ENCODE measurements at regions not wholly inside any gene's neighbourhood (a gene's known extent, or its start where the extent isn't known, plus 50 kb on each side); places are given as distances from the start of the nearest gene placed in this dataset.
A peak's percentile ranks its signal among the peaks of the same experiment; 100 is the strongest.

DNA sequence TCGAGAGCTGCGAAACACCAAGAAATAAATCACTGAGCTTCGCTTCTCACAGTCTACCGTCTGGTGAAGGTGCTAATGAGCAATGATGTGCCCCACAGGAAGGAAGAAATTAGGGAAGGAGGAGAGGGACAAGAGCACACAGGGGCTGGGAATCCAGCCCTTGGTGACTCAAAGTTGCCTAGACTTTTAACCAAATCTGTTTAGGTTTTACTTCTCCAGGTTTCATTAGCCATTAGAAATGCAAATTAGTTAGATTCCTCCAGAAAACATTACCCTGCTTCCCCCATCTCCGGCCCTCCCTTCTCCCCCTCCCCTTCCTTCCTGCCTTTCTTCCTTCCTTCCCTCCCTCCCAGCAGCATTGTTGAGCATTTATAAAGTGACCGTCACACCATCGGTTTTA, 59.3 kb upstream of the UBE2E1 start:
- H3K4me1 ChIP-seq: peaks cover 0 to 44% (median 10%) of the 10 kb centered on the region in 12 donors
- no peaks in the 10 kb centered on the region for H3K9me3 ChIP-seq
- TF ChIP-seq, protein P1, sequence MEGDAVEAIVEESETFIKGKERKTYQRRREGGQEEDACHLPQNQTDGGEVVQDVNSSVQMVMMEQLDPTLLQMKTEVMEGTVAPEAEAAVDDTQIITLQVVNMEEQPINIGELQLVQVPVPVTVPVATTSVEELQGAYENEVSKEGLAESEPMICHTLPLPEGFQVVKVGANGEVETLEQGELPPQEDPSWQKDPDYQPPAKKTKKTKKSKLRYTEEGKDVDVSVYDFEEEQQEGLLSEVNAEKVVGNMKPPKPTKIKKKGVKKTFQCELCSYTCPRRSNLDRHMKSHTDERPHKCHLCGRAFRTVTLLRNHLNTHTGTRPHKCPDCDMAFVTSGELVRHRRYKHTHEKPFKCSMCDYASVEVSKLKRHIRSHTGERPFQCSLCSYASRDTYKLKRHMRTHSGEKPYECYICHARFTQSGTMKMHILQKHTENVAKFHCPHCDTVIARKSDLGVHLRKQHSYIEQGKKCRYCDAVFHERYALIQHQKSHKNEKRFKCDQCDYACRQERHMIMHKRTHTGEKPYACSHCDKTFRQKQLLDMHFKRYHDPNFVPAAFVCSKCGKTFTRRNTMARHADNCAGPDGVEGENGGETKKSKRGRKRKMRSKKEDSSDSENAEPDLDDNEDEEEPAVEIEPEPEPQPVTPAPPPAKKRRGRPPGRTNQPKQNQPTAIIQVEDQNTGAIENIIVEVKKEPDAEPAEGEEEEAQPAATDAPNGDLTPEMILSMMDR (IDR thresholded peaks at IDR 0.05): no peak
- TF ChIP-seq POLR2A (IDR thresholded peaks at IDR 0.05): no peak
- intact Hi-C loops (cut with DNase I): no loop called here
- ATAC-seq (no peak), DNase-seq (no peak)
- 66 to 77% (median 73%) methylated on average over 7 of the region's 7 CpGs for WGBS, 4 donors
- H3K27me3 ChIP-seq: no peaks in the 10 kb centered on the region
- H3K36me3 ChIP-seq: no peaks in the 10 kb centered on the region
- H3K4me3 ChIP-seq: no peak overlapping the region
- no peak overlapping the region for H3K27ac ChIP-seq

DNA sequence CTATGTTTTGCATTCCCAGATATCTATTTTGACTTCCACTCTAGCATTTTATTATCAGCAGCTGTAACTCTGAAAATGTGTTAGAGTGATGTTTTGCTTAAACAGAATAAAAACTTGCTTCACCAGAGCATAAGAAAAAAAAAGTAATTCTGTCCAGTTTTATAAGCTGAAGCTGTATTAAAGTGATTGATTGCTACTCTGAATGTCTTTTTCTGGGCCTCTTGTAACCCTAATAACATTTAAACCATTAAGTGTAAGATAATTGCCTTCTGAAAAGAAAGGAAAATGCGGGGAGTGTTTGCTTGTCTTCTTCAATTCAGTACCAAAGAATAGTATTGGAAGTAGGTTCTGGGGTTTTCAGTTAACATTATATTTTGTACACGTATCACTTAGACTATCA, 57.9 kb upstream of the UBE2E1 start:
- WGBS, 4 donors: 80 to 93% (median 91%) methylated on average over 2 of the region's 2 CpGs
- Histone ChIP-seq H3K27ac (peak overlapping the region in 1 of 12 donors; percentile 50), H3K9me3 (no peaks in the 10 kb centered on the region), H3K36me3 (no peaks in the 10 kb centered on the region), H3K4me1 (peaks cover 0 to 44% (median 13%) of the 10 kb centered on the region in 12 donors), H3K4me3 (no peak overlapping the region), H3K27me3 (no peaks in the 10 kb centered on the region)
- no peak for DNase-seq
- no peak for ATAC-seq
- intact Hi-C loops (cut with DNase I): no loop called here
- no peak for TF ChIP-seq POLR2A (IDR thresholded peaks at IDR 0.05)
- TF ChIP-seq, protein P1 (IDR thresholded peaks at IDR 0.05): no peak

DNA sequence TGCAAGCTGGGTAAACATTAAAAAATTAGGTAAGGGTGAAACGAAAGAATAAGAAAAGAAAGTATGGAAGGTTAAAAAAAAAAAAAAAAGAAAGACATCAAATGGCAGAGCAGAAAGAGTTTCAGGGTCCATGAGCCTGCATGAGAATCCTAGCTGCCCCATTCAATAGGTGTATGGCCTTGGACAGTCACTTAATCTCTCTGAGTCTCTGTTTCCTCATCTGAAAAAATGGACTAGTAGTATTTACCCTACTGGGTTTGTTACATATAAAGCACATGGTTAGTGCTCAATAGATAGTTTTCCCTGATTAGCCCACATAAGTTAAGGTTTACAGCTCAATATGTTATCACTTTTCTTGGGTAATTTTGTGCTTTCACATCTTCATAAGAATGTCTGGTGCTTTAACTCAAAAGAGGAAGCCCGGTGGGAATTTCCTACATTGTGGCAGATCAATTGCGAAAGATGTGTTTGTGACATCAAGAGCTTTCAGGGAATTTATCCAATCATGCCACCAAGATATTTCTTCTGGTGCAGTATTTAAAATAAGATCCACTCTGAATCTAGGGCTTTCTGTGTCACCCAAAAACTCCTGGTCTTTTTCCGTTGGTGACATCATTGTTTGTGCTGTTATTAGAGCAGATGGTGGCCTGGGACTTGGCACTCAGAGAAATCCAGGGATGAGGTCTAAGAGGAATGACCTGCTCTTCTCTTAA, 57.2 kb upstream of the UBE2E1 start:
- DNase-seq (no peak), ATAC-seq (peak in 2 of 4 donors; percentile 25 to 59)
- Histone ChIP-seq H3K4me1 (peaks cover 0 to 44% (median 13%) of the 10 kb centered on the region in 12 donors), H3K4me3 (no peak overlapping the region), H3K9me3 (no peaks in the 10 kb centered on the region), H3K27me3 (no peaks in the 10 kb centered on the region), H3K27ac (peak overlapping the region in 1 of 12 donors; percentile 50), H3K36me3 (no peaks in the 10 kb centered on the region)
- 64 to 73% (median 69%) methylated on average over 4 of the region's 4 CpGs for WGBS, 4 donors
- TF ChIP-seq POLR2A (IDR thresholded peaks at IDR 0.05): no peak
- TF ChIP-seq, protein P1 (IDR thresholded peaks at IDR 0.05): no peak
- intact Hi-C loops (cut with DNase I): no loop called here

DNA sequence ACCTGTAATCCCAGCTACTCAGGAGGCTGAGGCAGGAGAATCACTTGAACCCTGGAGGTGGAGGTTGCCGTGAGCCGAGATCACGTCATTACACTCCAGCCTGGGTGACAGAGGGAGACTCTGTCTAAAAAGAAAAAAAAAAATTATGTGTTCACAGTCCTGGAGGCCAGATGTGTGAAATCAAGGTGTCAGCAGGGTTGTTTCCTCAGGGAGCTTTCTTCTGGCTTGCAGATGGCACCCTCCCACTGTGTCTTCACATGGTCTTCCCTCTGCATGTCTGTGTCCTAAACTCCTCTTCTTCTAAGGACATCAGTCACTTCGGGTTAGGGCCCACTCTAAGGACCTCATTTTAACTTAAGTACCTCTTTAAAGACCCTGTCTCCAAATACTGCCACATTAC, 56.1 kb upstream of the UBE2E1 start:
- H3K4me1 ChIP-seq: peaks cover 0 to 44% (median 13%) of the 10 kb centered on the region in 12 donors

More for the DNA sequence above, 56.1 kb upstream of the UBE2E1 start:
- ATAC-seq: peak in 1 of 4 donors; percentile 35
- DNase-seq: no peak
- no peaks in the 10 kb centered on the region for H3K27me3 ChIP-seq
- intact Hi-C loops (cut with DNase I): loop anchor here in 2 of 10 donors (5.0 to 10.0 kb wide), 2 partner anchors 53 to 55 kb away; partner anchors contain the start of gene UBE2E1 (in 1 of the 2)
- no peaks in the 10 kb centered on the region for H3K9me3 ChIP-seq
- TF ChIP-seq, protein P1 (IDR thresholded peaks at IDR 0.05): no peak
- no peak for TF ChIP-seq POLR2A (IDR thresholded peaks at IDR 0.05)
- H3K27ac ChIP-seq: no peak overlapping the region
- no peaks in the 10 kb centered on the region for H3K36me3 ChIP-seq
- H3K4me3 ChIP-seq: no peak overlapping the region
- 80 to 92% (median 89%) methylated on average over 4 of the region's 4 CpGs for WGBS, 4 donors

Data from heart left ventricle (tissue), 16 donors.